Testis (tissue), 2 donors: ENCODE measurements at regions not wholly inside any gene's neighbourhood (a gene's known extent, or its start where the extent isn't known, plus 50 kb on each side); places are given as distances from the start of the nearest gene placed in this dataset.
A peak's percentile ranks its signal among the peaks of the same experiment; 100 is the strongest.
"Not testable (repeated sequence)": the region's sequence is repeated elsewhere in the genome, so short reads cannot be mapped to it uniquely, and the experiment has no call there.

Experiments
- DNase-seq: peaks from one replicate; pipeline ENCODE4 v3.0.0-alpha.2; 2019
- H3K27ac ChIP-seq, 2 donors: fragments of 200-600 bp; sonication (generic); one replicate each; pipeline ENCODE4 v1.5.1; 2019
- H3K27me3 ChIP-seq: fragments of 200-600 bp; sonication (generic); one replicate; pipeline ENCODE4 v1.5.1; 2019
- H3K36me3 ChIP-seq: fragments of 200-600 bp; sonication (generic); one replicate; pipeline ENCODE4 v1.5.1; 2017; ENCODE audit warnings: low read depth; ENCODE audit errors: missing control alignments
- H3K4me1 ChIP-seq: fragments of 200-600 bp; sonication (generic); one replicate; pipeline ENCODE4 v1.5.1; 2019
- H3K4me3 ChIP-seq, 2 donors: fragments of 200-600 bp; sonication (generic); one replicate each; pipeline ENCODE4 v1.5.1; 2017 to 2019
- H3K9me3 ChIP-seq: fragments of 200-600 bp; sonication (generic); one replicate; pipeline ENCODE4 v1.5.1; 2017
- CTCF ChIP-seq, 3 experiments: fragments of 450-650 bp in 2 of 3; fragments of 200-600 bp in 1 of 3; sonication (generic) in 1 of 3; IDR thresholded peaks; one replicate each; pipeline ENCODE4 v1.5.1; 2016 to 2019; ENCODE audit warnings: antibody characterized with exemption in 3 of 3, mild to moderate bottlenecking in 2 of 3, moderate library complexity in 1 of 3
- POLR2A ChIP-seq: fragments of 450-650 bp; IDR thresholded peaks from one replicate; pipeline ENCODE4 v1.6.1; 2017; ENCODE audit warnings: antibody characterized with exemption, mild to moderate bottlenecking, moderate library complexity
- WGBS, 2 donors: methylation state at CpG; one replicate each; pipeline ENCODE4 v1.1.5; 2018; 5-methylcytosine and 5-hydroxymethylcytosine counted together
- intact Hi-C: fragments of 100-400 bp; cut with DNase I; formaldehyde crosslinking; loops from one replicate; pipeline ENCODE4 v1.15.1; 2023; ENCODE audit warnings: low total_unique reads

- no peak overlapping the region for H3K27ac ChIP-seq
- no peak overlapping the region for H3K4me3 ChIP-seq
- DNase-seq = no peak
- H3K4me1 ChIP-seq = no peaks in the 10 kb centered on the region
- no peaks in the 10 kb centered on the region for H3K27me3 ChIP-seq
- H3K9me3 ChIP-seq = no peaks in the 10 kb centered on the region
- TF ChIP-seq POLR2A (no peak), CTCF (IDR thresholded peaks at IDR 0.05) (no peak)
- intact Hi-C loops = no loop called here
- 67 to 77% methylated on average over 5 of the region's 5 CpGs for WGBS, 2 donors
- no peaks in the 10 kb centered on the region for H3K36me3 ChIP-seq
Measured at GRCh38 chr18:22709288-22710060, 223.7 kb upstream of the RBBP8 start.

- Histone ChIP-seq H3K27me3 (no peaks in the 10 kb centered on the region), H3K4me3 (peak overlapping the region; percentile 33 to 38), H3K4me1 (no peaks in the 10 kb centered on the region), H3K36me3 (no peaks in the 10 kb centered on the region), H3K27ac (no peak overlapping the region), H3K9me3 (no peaks in the 10 kb centered on the region)
- no peak for DNase-seq
- intact Hi-C loops = no loop called here
- TF ChIP-seq POLR2A (no peak), CTCF (IDR thresholded peaks at IDR 0.05) (no peak)
- WGBS, 2 donors = 46 to 66% methylated on average over 5 of the region's 5 CpGs
Measured at GRCh38 chr18:22710673-22711191, 222.4 kb upstream of the RBBP8 start.

- WGBS, 2 donors = 39 to 47% methylated on average over 7 of the region's 7 CpGs
- DNase-seq = no peak
- no peaks in the 10 kb centered on the region for H3K36me3 ChIP-seq
- no peaks in the 10 kb centered on the region for H3K9me3 ChIP-seq
- H3K27ac ChIP-seq = no peak overlapping the region
- H3K27me3 ChIP-seq = no peaks in the 10 kb centered on the region
- TF ChIP-seq POLR2A (no peak), CTCF (IDR thresholded peaks at IDR 0.05) (no peak)
- intact Hi-C loops = no loop called here
- H3K4me1 ChIP-seq = no peaks in the 10 kb centered on the region
- peak overlapping the region; percentile 33 to 38 for H3K4me3 ChIP-seq
Measured at GRCh38 chr18:22711192-22711685, 221.9 kb upstream of the RBBP8 start.

- Histone ChIP-seq H3K36me3 (no peaks in the 10 kb centered on the region), H3K4me1 (no peaks in the 10 kb centered on the region), H3K4me3 (no peak overlapping the region), H3K9me3 (no peaks in the 10 kb centered on the region), H3K27ac (no peak overlapping the region), H3K27me3 (no peaks in the 10 kb centered on the region)
- no peak for DNase-seq
- intact Hi-C loops = no loop called here
- TF ChIP-seq POLR2A (no peak), CTCF (IDR thresholded peaks at IDR 0.05) (no peak)
- WGBS, 2 donors = 53 to 62% methylated on average over 1 of the region's 1 CpG
Measured at GRCh38 chr18:22713511-22713910, 219.6 kb upstream of the RBBP8 start.

- H3K4me1 ChIP-seq, H3K9me3 ChIP-seq, H3K4me3 ChIP-seq, DNase-seq, H3K27ac ChIP-seq, H3K36me3 ChIP-seq, intact Hi-C loops, H3K27me3 ChIP-seq: not testable (repeated sequence)
- 93 to 95% methylated on average over 7 of the region's 7 CpGs for WGBS, 2 donors
Measured at GRCh38 chr18:22717536-22717935, 215.6 kb upstream of the RBBP8 start.
